Fibroblast of skin of left biceps (primary cell): ENCODE measurements at regions not wholly inside any gene's neighbourhood (a gene's known extent, or its start where the extent isn't known, plus 50 kb on each side); places are given as distances from the start of the nearest gene placed in this dataset.

Experiments
- DNase-seq, 2 experiments: peaks; one replicate each; pipeline ENCODE4 v3.0.0-alpha.2; 2013; ENCODE audit warnings: low read depth in 2 of 2

DNA sequence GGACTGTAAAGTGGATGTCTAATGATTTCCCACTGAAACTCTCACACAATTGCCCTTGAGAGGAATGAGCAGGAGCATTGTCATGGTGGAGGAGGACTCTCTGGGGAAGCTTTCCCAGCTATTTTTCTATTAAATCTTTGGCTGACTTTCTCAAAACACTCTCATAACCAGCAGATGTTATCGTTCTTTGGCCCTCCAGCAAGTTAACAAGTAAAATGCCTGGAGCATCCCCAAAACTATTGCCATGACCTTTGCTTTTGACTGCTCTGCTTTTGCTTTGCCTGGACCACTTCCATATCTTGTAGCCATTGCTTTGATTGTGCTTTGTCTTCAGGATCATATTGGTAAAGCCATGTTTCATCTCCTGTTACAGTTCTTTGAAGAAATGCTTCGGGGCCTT lies 120.2 kb upstream of the PDE5A start:
- no peak for DNase-seq

GRCh38 chr4:119746951-119747350 lies 118.3 kb upstream of the PDE5A start:
- peak in 1 of 2 experiments; percentile 45 for DNase-seq

DNA sequence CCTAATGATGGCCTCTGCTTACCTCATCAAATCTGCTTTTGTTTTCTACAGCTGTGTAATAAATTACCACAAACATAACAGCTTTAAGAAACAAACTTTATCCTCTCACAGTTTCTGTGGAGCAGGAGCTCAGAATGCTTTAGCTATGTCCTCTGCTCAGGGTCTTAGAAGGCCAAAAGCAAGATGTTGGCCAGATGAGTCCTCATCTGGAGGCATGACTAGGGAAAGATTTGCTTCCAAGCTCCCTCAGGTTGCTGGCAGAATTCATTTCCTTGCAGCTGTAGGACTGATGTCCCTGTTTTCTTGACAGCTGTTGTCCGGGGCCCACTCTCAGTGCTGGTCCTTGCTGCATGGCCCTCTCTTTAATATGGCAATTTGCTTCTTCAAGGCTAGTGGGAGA lies 116.7 kb upstream of the PDE5A start:
- no peak for DNase-seq

DNA sequence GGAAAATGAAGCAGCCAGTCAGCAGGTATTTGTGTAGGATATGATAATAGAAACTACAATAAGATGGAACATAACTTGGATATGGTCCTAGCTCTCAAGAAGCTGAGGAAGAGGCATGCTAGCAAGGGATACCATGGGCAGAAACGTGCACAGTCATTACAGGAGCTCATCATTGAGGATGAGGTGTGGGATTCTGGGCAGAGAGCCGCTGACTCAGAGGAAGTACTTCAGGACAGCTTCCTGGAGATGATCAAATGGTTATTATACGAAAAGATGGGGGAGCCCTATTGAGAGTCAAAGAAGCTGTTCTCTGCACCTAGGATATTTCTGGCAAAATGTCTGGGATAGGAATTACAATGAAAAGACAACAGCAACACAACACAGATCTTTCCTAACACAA lies 116.0 kb upstream of the PDE5A start:
- DNase-seq = no peak

DNA sequence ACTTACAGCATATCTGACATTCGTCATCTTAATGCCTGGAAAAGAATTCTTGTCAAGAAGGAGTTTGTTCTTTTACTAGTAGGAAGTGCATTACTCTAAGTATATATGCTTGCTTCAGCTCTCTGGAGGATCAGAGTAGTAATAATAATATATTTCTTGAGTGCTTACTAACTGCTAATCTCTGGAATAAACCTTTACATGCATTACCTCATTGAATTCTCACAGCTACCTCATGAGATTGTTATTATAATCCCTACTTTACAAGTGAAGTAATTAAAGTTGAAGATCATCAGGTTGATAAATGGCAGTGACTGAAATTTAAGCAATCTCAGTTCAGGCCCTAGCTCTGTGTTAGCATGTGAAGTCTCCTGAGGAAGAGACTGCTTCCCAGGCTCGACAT lies 115.0 kb upstream of the PDE5A start:
- no peak for DNase-seq

DNA sequence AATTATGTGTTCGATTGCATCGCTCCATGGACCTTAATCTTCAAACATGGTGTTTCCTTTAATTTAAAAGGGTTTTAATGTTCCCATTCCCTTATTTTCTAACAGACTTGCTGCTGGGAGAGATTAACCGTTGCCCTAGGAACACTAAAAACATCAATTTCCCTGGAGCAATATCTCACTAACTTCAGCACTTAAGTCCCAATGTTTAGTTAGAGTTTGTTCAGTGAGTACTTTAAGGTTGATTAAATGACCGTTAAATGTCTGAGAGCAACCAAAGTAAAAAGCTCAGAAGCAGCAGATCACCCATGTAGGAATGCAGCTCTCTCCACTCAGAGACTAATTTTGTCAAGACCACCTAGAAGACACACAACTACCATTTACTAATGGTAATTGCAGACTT lies 111.2 kb upstream of the PDE5A start:
- DNase-seq = no peak

GRCh38 chr4:119738901-119739300 lies 110.3 kb upstream of the PDE5A start:
- no peak for DNase-seq

GRCh38 chr4:119736559-119736958 lies 108.0 kb upstream of the PDE5A start:
- DNase-seq = no peak

DNA sequence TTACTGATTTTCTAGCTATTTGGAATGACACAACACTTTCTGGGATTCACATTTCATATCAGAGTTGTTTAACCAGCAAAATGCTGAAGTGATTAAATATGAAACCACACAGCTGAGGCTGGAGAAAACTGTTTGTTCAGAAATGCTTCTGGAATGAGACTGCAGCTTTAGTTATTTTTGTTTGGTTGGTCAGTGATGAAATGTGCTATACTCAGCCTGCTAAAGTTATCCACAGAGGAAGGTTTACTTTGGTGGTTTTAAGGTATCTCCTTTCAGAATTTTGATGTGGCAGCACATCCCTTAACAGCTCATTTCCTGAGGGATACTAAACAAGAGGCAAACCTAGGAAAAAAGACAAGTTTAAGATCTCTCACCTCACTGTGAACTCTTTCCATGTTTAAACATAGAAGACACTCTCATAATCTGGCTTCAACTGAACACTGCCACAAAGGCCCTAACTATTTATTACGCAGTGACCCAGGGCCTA lies 106.6 kb upstream of the PDE5A start:
- DNase-seq = peak; percentile 91 to 92

GRCh38 chr4:119733431-119733830 lies 104.8 kb upstream of the PDE5A start:
- no peak for DNase-seq

DNA sequence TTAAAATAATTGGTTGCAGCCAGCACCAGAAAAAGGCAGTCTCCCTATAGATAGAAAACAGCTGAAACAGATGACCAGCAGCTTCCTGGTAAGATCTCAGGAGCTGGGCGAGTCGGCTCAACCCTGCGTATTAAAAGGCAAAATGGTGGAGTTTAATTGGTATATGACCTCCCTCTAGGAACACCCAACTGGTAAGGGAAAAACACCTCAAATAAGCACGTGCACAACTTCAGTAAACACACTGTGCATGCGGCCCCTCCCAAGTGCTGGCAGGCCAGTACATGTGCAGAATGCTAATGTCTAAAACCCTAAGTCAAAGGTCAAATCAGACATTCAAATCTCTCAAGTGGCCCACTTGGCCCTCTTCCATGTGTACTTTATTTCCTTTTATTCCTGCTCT lies 103.2 kb upstream of the PDE5A start:
- DNase-seq = no peak

DNA sequence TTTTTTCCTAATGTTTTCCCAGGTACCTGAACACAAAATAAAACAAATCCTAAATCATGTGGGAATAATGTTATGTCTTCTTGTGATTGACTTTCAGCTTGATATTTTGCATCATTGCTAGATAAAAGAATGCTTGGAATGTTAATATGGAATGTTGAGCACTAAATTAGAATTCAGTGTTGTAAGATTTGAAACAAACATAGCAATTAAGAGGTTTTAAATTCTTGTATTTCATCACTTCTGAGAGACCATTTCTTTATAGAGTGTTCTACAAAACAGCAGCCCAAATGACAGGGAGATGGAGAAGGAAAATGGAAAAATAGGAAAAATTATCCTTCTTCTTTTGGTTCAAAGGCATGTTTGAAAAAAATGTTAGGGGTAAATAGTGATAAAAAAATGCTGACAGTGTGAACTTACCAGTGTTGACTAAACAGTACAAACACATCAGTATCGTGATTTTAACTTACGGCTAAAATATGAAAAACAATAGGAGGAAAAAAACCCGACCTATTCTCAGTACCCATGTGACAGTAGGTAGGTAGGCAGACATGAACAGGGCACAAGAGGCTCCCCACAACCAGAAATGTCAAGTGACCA lies 102.6 kb upstream of the PDE5A start:
- DNase-seq = no peak

GRCh38 chr4:119730671-119730950 lies 102.0 kb upstream of the PDE5A start:
- DNase-seq = no peak

GRCh38 chr4:119729835-119730670 lies 101.4 kb upstream of the PDE5A start:
- no peak for DNase-seq

DNA sequence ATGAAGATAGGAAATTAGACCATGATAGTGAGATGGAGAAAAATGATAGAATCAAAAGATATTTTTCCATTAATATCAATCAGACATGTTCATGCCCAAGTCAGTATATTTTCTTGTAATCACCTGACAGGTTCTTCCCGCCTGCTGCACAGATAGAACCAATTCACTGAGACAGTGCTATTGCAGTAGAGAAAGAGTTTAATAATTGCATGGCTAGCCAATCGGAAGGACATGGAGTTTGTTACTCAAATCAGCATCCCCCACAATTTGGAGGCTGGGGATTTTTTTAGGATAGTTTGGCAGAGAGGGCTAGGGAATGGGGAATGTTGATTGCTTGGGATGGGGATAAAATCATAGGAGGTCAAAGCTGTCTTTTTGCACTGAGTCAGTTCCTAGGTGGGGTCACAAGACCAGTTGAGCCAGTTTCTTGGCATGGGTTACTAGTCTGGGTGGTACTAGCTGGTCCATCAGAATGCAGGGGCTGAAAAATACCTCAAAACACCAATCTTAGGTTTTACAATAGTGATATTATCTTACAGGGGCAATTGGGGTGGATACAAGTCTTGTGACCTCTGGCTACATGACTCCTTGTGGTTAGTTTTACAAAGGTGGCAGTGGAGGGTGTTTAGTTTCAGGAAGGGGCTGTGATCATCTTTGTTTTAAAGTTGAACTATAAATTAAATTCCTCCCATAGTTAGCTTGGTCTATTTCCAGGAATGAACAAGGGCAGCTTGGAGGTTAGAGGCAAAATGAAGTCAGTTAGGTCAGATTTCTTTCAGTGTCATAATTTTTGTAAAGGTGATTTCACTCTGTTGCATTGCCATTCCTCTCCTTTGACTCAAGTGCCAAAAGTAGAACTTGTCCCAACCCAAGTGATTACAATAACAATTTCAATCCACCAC lies 100.3 kb upstream of the PDE5A start:
- no peak for DNase-seq

DNA sequence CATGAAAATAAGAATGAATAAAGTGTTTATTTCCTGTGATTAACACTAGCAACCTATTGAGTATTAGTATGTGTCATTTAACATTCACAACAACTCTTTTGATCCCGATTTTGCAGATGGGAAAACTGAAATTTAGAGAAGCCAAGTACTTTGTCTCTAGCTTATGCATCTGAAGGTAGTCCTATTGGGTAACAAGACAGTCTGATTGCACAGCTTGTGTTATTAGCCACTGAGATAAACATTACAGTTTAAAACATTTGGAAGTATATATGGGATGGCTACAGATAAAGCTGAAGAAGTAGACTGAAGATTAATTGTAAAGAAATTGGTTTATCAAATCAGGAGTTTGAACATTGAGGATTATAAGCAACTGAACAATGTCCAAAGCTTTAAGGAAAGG lies 99.6 kb upstream of the PDE5A start:
- DNase-seq = no peak

GRCh38 chr4:119726505-119726904 lies 97.9 kb upstream of the PDE5A start:
- no peak for DNase-seq

DNA sequence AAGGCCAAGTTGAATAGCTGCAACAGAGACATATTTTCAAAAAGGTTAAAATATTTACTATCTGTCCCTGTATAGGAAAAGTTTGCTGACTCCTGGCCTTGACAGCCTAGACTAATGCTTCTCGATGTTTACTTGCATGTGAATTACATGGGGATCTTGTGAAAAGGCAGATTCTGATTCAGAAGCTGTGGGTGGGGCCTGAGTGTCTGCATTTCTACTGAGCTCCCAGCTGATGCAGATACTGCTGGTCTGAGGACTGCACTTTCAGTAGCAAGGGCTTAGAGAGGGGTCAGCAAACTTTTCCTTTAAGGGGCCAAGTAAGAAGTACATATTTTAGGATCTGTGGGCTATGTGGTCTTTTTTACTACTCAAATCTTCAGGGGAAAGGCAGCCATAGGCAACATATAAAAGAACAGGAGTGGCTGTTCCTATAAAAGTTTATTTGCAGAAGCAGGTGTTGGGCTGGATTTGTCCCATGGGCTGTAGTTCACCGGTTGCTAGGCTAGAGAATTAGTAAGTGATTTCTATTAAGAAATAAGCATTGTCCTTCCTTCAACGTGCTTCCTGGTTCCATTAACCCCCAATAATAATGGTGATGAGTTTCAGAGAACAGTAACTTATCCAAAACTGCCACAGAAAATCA lies 97.2 kb upstream of the PDE5A start:
- no peak for DNase-seq

DNA sequence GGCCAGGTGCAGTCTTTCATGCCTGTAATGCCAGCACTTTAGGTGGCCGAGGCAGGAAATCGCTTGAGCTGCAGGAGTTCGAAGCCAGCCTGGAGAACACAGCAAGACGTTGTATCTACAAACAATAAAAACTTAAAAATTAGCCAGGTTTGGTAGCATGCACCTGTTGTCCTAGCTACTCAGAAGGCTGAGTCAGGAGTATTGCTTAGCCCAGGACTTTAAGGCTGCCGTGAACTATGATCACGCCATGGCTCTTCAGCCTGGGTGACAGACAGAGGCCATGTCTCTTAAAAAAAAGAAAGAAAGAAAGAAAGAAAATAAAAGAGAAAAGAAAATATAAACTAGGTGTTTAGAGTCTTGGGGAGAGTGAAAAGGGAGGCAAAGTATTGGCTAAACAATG lies 96.4 kb upstream of the PDE5A start:
- no peak for DNase-seq

GRCh38 chr4:119722670-119723069 lies 94.1 kb upstream of the PDE5A start:
- DNase-seq = no peak

GRCh38 chr4:119721878-119722277 lies 93.3 kb upstream of the PDE5A start:
- no peak for DNase-seq
